Skeletal muscle cell (primary cell): ENCODE measurements at regions not wholly inside any gene's neighbourhood (a gene's known extent, or its start where the extent isn't known, plus 50 kb on each side); places are given as distances from the start of the nearest gene placed in this dataset.
"Not testable (repeated sequence)": the region's sequence is repeated elsewhere in the genome, so short reads cannot be mapped to it uniquely, and the experiment has no call there.

Experiments used
- DNase-seq: peaks from one replicate; pipeline ENCODE4 v3.0.0-alpha.2; 2010; ENCODE audit warnings: low read depth
- H3K4me3 ChIP-seq: 2 replicates; pipeline ENCODE4 v1.5.1; 2011; ENCODE audit warnings: low read depth, mild to moderate bottlenecking, control low read depth, low read length, moderate library complexity

DNA sequence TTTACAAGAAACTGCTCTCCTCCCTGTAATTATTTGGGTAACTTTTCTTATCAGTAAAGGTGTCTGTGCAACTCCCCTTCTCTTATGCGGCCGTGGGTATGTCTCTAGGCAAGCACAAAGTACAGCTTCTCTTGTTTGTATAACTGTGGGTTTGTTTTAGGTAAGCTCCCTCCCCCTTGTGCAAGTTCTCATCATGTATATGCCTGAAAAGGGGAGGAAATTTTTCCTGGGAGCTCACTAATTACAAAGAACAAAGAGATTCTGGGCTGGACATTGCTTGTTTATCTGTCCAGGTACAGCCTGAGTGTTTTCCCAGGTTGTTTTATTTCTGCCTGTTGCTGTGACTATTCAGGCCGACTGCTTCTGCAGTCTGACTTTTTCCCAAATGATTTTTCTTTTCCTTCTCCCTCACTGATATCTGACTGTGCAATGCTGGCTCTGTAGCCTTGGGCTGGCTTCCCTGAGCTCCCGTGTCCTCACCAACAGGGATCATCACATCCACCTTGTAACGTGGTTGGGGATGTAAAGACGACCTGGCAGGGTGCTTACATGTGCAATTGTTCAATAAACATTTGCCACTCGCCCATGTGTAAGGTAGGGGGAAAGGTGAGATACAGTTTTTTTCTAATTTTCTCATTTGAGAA, 916.5 kb downstream of the AACS start:
- DNase-seq: no peak
- no peak overlapping the region for H3K4me3 ChIP-seq

GRCh38 chr12:125983094-125983783, 918.0 kb downstream of the AACS start:
- DNase-seq: no peak
- H3K4me3 ChIP-seq: peak overlapping the region; percentile 42

GRCh38 chr12:125983784-125984500, 918.7 kb downstream of the AACS start:
- H3K4me3 ChIP-seq: peak overlapping the region; percentile 42
- DNase-seq: no peak

GRCh38 chr12:125988545-125988944, 923.3 kb downstream of the AACS start:
- H3K4me3 ChIP-seq: no peak overlapping the region
- DNase-seq: no peak

GRCh38 chr12:125989696-125990095, 924.5 kb downstream of the AACS start:
- H3K4me3 ChIP-seq: no peak overlapping the region
- no peak for DNase-seq

- no peak for DNase-seq
Measured at GRCh38 chr12:125996443-125996842, 931.2 kb downstream of the AACS start.

DNA sequence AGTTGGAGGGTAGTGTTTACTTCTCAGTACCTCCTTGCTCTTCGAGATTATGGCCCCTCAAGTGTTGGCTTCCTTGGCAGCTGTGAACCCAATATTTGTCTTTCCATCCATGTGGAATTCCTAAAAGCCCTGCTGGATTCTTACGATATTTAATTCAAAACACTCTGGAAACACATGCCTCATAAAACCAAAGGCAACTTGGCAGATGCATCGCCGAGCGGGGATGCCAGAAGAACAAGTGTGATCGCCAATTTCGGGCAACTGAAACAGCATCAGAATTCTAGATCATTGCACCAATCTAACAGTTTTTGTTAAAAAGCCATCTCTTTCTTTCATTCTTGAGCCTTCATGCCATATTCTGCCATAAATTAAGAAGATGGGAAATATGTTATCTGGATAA, 934.4 kb downstream of the AACS start:
- DNase-seq: no peak
- H3K4me3 ChIP-seq: no peak overlapping the region

More at GRCh38 chr12:125996443-125996842, 931.2 kb downstream of the AACS start:
- no peak overlapping the region for H3K4me3 ChIP-seq

DNA sequence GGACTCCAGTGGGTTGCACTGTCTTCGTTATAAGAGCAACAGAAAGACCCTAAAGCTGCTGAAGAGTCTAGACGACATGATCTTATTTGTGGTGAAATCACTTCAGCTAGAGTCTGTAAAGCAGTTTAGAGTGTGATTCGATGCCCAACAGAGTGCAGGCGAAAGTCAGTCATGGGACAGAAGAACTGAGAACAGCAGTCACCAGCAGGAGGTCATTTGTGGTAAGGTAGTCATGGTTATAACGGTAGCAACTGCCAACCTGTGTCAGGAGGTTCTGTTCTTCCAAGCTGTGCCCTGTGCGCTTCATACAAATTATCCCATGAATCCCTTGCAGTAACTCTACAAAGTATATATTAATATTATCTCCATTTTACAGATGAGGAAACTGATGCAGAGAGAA, 954.1 kb downstream of the AACS start:
- DNase-seq: no peak

GRCh38 chr12:126021675-126022074, 956.4 kb downstream of the AACS start:
- DNase-seq: no peak
- H3K4me3 ChIP-seq: no peak overlapping the region

More for the DNA sequence above, 954.1 kb downstream of the AACS start:
- H3K4me3 ChIP-seq: no peak overlapping the region

DNA sequence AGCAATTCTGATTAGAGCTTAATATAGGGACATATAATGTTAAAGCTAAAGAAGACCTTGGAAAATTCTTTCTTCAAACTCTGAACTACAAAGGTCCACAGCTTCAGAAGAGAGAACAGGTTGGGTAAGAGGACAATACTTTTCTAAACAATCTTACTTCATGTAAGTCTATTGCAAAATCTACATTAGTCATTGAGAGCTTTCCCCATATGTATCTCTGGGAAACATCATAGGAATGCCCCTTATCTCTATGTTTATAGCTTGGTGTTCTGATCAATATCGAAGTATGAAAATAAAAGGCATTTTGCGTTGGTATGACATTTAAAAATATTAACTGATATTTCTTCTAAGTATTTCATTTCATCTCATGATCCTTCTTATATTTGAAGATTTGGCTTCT, 962.6 kb downstream of the AACS start:
- DNase-seq: no peak
- no peak overlapping the region for H3K4me3 ChIP-seq

- H3K4me3 ChIP-seq: no peak overlapping the region
- no peak for DNase-seq
Measured at GRCh38 chr12:126030573-126030972, 965.3 kb downstream of the AACS start.

DNA sequence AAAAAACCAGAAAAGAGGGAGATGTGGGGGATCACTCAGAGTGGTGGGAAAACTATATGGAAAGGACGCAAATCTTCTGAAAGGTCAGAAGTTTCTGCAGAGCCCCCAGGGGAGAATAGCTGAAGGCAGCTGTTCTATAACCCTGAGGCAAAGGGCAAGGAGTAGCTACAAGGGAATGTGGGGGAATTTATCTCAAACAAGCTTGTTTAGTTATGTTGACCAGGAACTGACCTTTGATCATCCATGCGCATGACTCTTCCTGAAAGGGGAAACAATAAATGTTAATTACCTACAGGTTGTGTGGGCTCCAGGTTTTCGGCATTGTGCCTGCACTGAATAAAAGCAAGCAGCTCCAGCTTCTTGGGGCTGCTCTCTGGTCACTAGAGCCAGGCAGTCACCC, 968.5 kb downstream of the AACS start:
- H3K4me3 ChIP-seq: no peak overlapping the region
- no peak for DNase-seq

GRCh38 chr12:126036348-126036747, 971.1 kb downstream of the AACS start:
- no peak for DNase-seq
- H3K4me3 ChIP-seq: no peak overlapping the region

DNA sequence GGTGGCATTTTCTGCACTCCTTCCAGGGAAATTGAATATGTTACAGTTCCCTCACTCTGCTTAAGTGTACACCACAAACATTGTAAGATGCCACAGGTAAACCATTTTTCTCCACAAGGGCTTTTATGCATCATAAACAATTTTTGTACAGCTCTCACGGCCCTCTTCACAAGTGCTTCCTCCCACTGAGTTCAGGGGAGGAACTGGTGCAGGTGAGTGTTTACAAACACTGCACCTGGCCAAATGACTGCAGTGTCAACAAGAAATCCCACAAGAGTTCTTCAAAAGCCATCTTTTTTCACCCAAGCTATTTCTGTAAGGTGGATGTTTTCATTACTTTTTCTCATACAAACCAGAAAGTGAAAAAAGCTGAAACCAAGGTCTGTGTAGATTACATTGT, 973.2 kb downstream of the AACS start:
- no peak for DNase-seq
- no peak overlapping the region for H3K4me3 ChIP-seq

DNA sequence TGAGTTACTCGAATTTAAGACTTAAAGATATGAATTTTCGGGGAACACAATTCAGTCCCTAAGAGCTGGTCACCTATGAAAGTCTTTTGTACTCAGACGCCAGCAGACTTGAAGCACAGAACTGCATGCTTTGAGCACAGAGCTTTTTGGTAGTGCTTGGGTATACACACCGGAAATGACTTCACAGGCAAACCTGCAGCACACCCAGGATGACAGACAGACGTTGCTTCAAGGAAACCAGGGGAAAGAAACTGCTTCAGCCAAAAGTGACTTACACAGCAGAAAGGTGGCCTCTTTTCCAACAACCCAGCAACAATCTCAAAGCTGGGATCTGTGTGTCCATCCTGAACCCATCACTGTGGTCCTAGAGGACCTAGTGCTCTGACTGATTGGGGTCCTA, 975.1 kb downstream of the AACS start:
- no peak overlapping the region for H3K4me3 ChIP-seq
- no peak for DNase-seq

DNA sequence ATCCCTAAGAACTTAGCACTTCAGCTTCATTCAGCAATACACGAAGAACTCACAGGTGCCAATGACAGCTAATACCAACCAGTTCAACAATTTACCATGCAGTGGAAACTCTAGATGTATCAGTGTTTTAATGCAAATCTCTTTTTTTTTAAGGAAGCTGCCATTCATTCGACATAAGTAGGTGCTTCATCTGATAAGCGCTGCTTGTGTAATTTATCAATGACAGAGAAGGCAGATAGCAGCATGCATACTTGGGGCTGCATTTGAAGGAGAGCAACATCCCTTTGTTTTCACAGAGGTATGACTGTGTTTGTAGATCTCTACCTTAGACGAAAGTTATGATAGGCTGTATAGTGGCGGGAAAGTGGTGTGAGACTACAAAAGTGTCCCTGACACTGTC, 977.1 kb downstream of the AACS start:
- no peak for DNase-seq
- no peak overlapping the region for H3K4me3 ChIP-seq

DNA sequence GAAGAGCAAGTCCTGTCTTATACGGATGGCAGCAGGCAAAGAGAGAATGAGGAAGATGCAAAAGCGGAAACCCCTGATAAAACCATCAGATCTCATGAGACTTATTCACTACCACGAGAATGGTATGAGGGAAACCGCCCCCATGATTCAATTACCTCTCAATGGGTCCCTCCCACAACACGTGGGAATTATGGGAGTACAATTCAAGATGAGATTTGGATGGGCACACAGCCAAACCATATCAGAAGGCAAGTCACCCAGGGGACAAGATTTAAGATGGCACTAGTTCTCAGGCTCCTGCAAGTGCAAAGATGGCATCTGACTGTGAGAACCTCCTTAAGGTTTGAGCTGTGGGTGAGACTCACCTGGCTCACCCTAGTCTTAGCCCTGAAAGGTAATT, 984.3 kb downstream of the AACS start:
- DNase-seq, H3K4me3 ChIP-seq: not testable (repeated sequence)

DNA sequence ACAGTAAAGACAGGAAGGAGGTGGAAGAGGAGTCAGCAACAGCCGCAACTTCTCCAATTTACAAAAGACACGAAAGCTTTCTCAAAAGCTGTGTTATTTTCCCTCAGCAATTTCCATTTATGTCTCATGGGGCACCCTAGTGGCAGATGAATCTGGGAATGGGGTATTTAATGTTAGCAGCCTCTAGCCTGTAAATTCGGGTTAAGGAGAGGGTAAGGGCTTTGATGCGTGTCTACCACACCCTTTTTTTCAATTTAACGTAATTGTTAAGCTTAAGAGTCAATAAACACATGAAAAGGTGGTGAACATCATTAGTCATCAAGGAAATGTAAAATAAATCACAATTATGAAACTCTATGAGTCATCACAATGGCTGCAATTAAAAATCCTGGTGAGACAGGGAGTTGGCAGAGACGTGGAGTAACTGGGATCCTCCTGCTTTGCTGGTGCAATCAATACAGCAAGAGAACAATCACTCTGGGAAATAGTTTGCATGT, 986.4 kb downstream of the AACS start:
- DNase-seq: peak; percentile 31
- no peak overlapping the region for H3K4me3 ChIP-seq

DNA sequence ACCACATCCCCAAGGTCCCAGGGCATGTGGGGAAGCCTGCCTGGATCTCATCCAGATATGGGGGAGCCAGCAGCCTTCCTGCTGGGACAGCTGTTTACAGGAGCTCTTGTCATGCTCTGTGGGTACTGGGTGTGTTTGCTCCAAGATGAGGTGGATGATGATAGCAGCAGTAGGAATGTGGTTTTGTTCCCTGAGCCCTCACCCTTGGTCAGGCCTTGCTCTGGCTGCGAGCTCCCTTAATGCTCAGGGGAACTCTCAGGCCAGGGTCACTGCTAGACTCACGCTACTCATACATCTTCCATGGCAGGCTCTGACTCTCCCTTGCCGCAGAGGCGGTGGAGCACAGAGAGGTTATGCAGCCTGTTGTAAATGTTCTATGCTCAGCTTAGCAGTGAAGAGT, 990.3 kb downstream of the AACS start:
- peak; percentile 54 for DNase-seq
- no peak overlapping the region for H3K4me3 ChIP-seq

DNA sequence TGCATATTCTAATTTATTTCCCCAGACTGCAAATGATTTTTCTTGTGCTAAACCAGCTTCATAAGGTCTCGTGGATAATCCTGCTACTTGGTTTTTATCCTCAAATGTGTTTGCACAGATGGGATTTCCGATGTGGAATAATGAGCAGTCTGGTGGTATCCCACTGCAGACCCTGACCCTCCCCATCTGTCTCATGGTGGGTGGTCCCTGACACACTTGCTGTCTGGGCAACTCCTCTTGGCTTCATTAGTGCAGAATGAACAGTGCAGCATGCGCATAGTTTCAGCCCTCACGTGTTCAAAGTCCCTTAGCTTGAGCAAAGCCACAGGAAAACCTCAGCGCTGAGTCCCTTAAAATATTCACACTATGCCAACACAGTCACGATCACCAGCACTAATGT, 996.5 kb downstream of the AACS start:
- DNase-seq: no peak
- no peak overlapping the region for H3K4me3 ChIP-seq

GRCh38 chr12:126064028-126064427, 998.8 kb downstream of the AACS start:
- no peak for DNase-seq
- H3K4me3 ChIP-seq: no peak overlapping the region
